Thyroid gland (tissue), 4 donors: ENCODE measurements at regions not wholly inside any gene's neighbourhood (a gene's known extent, or its start where the extent isn't known, plus 50 kb on each side); places are given as distances from the start of the nearest gene placed in this dataset.

Experiments
- DNase-seq, 2 donors: peaks; one replicate each; pipeline ENCODE4 v3.0.0-alpha.2; 2019
- H3K27ac ChIP-seq, 3 donors: fragments of 200-600 bp; sonication (generic); 1 replicate in 2 of 3; 2 replicates in 1 of 3; pipeline ENCODE4 v1.5.1; 2016 to 2019; ENCODE audit warnings: mild to moderate bottlenecking in 1 of 3, moderate library complexity in 1 of 3
- H3K27me3 ChIP-seq: fragments of 200-600 bp; sonication (generic); one replicate; pipeline ENCODE4 v1.5.1; 2019
- H3K36me3 ChIP-seq, 2 donors: fragments of 200-600 bp; sonication (generic); one replicate each; pipeline ENCODE4 v1.5.1; 2016 to 2019
- H3K4me1 ChIP-seq, 2 donors: fragments of 200-600 bp; sonication (generic); one replicate each; pipeline ENCODE4 v1.5.1; 2017 to 2019
- H3K4me3 ChIP-seq, 3 donors: fragments of 200-600 bp; sonication (generic); replicated peaks in 1 of 3; 1 replicate in 2 of 3; 2 replicates in 1 of 3; pipeline ENCODE4 v1.5.1; 2016; ENCODE audit warnings: mild to moderate bottlenecking in 1 of 3
- H3K9me3 ChIP-seq: fragments of 200-600 bp; sonication (generic); one replicate; pipeline ENCODE4 v1.5.1; 2017
- POLR2A ChIP-seq, 2 donors: fragments of 450-650 bp; IDR thresholded peaks; one replicate each; pipeline ENCODE4 v1.6.1; 2017; ENCODE audit warnings: antibody characterized with exemption in 2 of 2, mild to moderate bottlenecking in 2 of 2, moderate library complexity in 1 of 2
- WGBS, 2 donors: methylation state at CpG; one replicate each; pipeline ENCODE4 v1.1.5; 2017; 5-methylcytosine and 5-hydroxymethylcytosine counted together
- intact Hi-C: fragments of 100-400 bp; cut with DNase I; formaldehyde crosslinking; loops from one replicate; pipeline ENCODE4 v1.15.1; 2023
- TF ChIP-seq, protein P1 (sequence below), 6 experiments: fragments of 200-600 bp in 3 of 6; fragments of 450-650 bp in 3 of 6; sonication (generic) in 3 of 6; IDR thresholded peaks; one replicate each; pipeline ENCODE4 v1.5.1; 2016 to 2019; ENCODE audit warnings: antibody characterized with exemption in 6 of 6, mild to moderate bottlenecking in 2 of 6, inconsistent platforms in 1 of 6, moderate library complexity in 1 of 6

DNA sequence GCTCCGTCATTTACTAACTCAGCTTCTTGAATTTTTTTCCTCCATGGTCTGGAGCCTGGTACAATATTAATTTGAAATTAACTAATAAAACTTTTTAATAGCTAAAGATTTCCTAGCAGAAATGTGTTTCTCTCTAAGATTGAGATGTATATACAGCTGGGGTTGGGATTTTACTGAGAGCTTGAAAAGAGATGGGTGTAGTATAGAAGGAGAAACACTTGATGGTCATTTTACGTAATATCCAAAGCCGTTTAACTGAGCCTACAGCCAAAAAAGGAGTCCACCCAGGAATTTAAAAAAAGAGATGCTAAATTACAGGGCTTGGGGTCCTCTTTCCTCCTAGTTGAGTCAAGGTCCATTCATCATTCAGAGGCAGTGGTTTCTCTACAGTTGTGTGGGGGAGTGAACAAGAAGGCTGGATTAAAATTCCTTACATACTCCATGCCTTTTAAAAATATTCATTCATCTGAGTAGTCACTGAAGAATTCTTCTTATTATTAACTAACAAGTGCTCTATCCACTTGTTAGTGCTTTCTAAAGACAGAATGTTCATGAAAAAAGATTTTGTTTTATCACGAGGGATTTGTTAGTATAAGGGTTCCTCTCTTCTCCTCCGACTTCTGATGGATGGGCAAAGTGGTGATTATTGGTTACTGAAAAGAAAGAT is 255.3 kb upstream of the IL12A start:
- 47 to 49% methylated on average over 5 of the region's 5 CpGs for WGBS, 2 donors

DNA sequence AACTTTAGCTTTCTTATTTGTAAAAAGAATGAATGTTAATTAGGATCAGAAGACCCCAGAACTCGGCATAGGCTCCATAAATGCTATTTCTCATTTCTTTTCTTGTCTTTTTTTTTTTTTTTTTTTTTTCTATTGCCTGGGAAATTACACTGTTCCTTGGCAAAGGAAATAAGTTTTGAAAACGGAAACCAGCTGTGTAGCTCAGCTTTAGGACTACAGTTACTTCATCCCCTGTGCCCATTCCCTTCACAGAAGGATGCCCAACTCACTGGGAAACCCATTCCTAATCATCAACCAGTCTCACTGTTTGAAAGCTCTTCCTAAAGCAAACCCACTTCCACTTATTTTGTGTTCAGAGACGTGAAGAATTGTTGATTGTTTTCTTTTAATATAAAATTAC is 254.0 kb upstream of the IL12A start:
- no peak for DNase-seq
- Histone ChIP-seq H3K27me3 (no peaks in the 10 kb centered on the region), H3K9me3 (no peaks in the 10 kb centered on the region), H3K4me1 (peaks cover 9 to 17% of the 10 kb centered on the region in 2 donors), H3K27ac (no peak overlapping the region), H3K36me3 (no peaks in the 10 kb centered on the region), H3K4me3 (no peak overlapping the region)
- intact Hi-C loops: no loop called here
- WGBS, 2 donors: 56 to 68% methylated on average over 3 of the region's 3 CpGs
- TF ChIP-seq, protein P1, sequence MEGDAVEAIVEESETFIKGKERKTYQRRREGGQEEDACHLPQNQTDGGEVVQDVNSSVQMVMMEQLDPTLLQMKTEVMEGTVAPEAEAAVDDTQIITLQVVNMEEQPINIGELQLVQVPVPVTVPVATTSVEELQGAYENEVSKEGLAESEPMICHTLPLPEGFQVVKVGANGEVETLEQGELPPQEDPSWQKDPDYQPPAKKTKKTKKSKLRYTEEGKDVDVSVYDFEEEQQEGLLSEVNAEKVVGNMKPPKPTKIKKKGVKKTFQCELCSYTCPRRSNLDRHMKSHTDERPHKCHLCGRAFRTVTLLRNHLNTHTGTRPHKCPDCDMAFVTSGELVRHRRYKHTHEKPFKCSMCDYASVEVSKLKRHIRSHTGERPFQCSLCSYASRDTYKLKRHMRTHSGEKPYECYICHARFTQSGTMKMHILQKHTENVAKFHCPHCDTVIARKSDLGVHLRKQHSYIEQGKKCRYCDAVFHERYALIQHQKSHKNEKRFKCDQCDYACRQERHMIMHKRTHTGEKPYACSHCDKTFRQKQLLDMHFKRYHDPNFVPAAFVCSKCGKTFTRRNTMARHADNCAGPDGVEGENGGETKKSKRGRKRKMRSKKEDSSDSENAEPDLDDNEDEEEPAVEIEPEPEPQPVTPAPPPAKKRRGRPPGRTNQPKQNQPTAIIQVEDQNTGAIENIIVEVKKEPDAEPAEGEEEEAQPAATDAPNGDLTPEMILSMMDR (IDR thresholded peaks at IDR 0.05): no peak

More for the DNA sequence above, 255.3 kb upstream of the IL12A start:
- no peaks in the 10 kb centered on the region for H3K27me3 ChIP-seq
- H3K4me3 ChIP-seq: no peak overlapping the region
- H3K9me3 ChIP-seq: no peaks in the 10 kb centered on the region
- DNase-seq: no peak
- TF ChIP-seq, protein P1 (IDR thresholded peaks at IDR 0.05): no peak
- TF ChIP-seq POLR2A (IDR thresholded peaks at IDR 0.05): no peak
- H3K4me1 ChIP-seq: peaks cover 9 to 17% of the 10 kb centered on the region in 2 donors
- H3K36me3 ChIP-seq: no peaks in the 10 kb centered on the region
- no peak overlapping the region for H3K27ac ChIP-seq
- intact Hi-C loops: no loop called here

DNA sequence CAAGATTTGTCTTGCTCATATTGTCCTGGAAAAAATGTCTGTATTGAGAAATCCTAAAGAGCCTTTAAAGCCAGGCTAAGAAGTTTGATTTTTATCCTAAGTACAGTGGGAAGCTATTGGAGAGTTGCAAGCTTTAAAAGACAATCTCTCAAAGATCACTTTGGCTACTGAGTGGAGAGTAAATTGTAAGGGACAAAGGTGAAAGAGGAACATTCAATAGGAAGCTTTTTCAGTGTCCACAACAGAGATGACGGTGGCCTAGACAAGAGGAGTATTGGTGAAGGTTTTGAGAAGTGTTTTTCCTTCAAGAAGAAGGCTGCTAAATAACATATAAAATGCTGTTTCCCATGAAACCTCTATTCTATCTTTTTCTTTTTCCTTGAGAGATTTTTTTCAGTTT is 249.5 kb upstream of the IL12A start:
- Histone ChIP-seq H3K9me3 (no peaks in the 10 kb centered on the region), H3K4me1 (no peaks in the 10 kb centered on the region), H3K27ac (no peak overlapping the region), H3K36me3 (no peaks in the 10 kb centered on the region), H3K4me3 (no peak overlapping the region), H3K27me3 (no peaks in the 10 kb centered on the region)
- TF ChIP-seq, protein P1 (IDR thresholded peaks at IDR 0.05): no peak
- no peak for TF ChIP-seq POLR2A (IDR thresholded peaks at IDR 0.05)
- DNase-seq: no peak
- intact Hi-C loops: no loop called here
- WGBS, 2 donors: 92 to 94% methylated on average over 1 of the region's 1 CpG

- intact Hi-C loops: no loop called here
- WGBS, 2 donors: 47 to 75% methylated on average over 2 of the region's 2 CpGs
These were observed 248.7 kb upstream of the IL12A start for GRCh38 chr3:159739969-159740368.

DNA sequence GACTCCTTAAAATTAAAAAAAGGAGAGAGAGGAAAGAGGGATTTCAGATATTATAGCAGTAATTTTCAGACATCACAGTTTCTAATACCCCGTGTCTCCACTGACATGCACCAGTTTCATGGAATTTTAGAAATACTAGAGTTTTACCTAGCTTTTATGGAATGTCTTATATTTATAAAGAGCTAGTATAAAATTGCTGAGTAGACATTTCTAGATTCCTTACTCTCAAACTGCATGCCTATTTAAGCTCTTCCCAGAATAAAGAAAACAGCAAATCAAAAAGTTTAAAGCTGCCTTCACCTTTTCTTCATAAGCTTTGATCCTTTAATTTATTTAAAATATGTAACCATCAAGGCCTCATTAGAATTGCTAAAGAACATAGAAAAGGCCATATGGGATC is 247.4 kb upstream of the IL12A start:
- Histone ChIP-seq H3K9me3 (no peaks in the 10 kb centered on the region), H3K27me3 (no peaks in the 10 kb centered on the region), H3K4me3 (no peak overlapping the region), H3K4me1 (no peaks in the 10 kb centered on the region), H3K27ac (no peak overlapping the region), H3K36me3 (no peaks in the 10 kb centered on the region)
- DNase-seq: no peak
- 87 to 91% methylated on average over 1 of the region's 1 CpG for WGBS, 2 donors
- intact Hi-C loops: no loop called here
- TF ChIP-seq, protein P1 (IDR thresholded peaks at IDR 0.05): no peak
- no peak for TF ChIP-seq POLR2A (IDR thresholded peaks at IDR 0.05)

More at GRCh38 chr3:159739969-159740368, 248.7 kb upstream of the IL12A start:
- peak; percentile 25 to 41 for DNase-seq
- TF ChIP-seq, protein P1 (IDR thresholded peaks at IDR 0.05): no peak
- no peak for TF ChIP-seq POLR2A (IDR thresholded peaks at IDR 0.05)
- Histone ChIP-seq H3K27me3 (no peaks in the 10 kb centered on the region), H3K9me3 (no peaks in the 10 kb centered on the region), H3K4me1 (no peaks in the 10 kb centered on the region), H3K27ac (no peak overlapping the region), H3K36me3 (no peaks in the 10 kb centered on the region), H3K4me3 (no peak overlapping the region)
